ENCODE measurements at regions not wholly inside any gene's neighbourhood (a gene's known extent, or its start where the extent isn't known, plus 50 kb on each side); places are given as distances from the start of the nearest gene placed in this dataset.

- no peak for DNase-seq (ENCODE audit: low read depth)
- TF ChIP-seq, protein P1, sequence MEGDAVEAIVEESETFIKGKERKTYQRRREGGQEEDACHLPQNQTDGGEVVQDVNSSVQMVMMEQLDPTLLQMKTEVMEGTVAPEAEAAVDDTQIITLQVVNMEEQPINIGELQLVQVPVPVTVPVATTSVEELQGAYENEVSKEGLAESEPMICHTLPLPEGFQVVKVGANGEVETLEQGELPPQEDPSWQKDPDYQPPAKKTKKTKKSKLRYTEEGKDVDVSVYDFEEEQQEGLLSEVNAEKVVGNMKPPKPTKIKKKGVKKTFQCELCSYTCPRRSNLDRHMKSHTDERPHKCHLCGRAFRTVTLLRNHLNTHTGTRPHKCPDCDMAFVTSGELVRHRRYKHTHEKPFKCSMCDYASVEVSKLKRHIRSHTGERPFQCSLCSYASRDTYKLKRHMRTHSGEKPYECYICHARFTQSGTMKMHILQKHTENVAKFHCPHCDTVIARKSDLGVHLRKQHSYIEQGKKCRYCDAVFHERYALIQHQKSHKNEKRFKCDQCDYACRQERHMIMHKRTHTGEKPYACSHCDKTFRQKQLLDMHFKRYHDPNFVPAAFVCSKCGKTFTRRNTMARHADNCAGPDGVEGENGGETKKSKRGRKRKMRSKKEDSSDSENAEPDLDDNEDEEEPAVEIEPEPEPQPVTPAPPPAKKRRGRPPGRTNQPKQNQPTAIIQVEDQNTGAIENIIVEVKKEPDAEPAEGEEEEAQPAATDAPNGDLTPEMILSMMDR (IDR thresholded peaks at IDR 0.05; ENCODE audit: insufficient read depth, low read length, poor library complexity, severe bottlenecking) = no peak
- H3K36me3 ChIP-seq (ENCODE audit: control insufficient read depth, insufficient read depth, low read length) = no peaks in the 10 kb centered on the region
- H3K4me3 ChIP-seq (ENCODE audit: low read depth, low read length) = no peak overlapping the region
- no peaks in the 10 kb centered on the region for H3K27me3 ChIP-seq (ENCODE audit: control insufficient read depth, insufficient read depth, low read length)
Observed at GRCh38 chr18:14928396-14928795, 180.4 kb downstream of the ANKRD30B start.

DNA sequence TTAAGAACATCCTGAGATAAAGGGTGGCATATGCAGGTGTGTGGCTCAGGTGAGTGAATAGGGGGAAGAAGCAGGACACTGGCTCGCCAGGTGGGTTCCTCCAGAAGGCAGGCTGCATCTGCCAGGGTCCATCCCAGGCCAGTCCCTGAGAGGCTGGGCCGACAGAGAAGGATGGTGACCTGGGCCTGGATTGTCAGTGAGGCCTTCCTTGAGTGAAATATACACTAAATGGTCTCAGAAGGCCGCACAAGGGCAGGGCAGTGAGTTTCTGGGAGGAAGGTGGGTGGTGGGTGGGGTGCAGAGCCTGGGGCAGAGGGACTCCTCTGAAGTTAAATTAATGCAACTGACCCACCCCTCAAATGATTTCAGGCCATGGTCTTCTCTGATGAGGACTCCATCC, 182.1 kb downstream of the ANKRD30B start:
- Histone ChIP-seq H3K27me3 (ENCODE audit: control insufficient read depth, insufficient read depth, low read length) (no peaks in the 10 kb centered on the region), H3K4me3 (ENCODE audit: low read depth, low read length) (no peak overlapping the region), H3K36me3 (ENCODE audit: control insufficient read depth, insufficient read depth, low read length) (no peaks in the 10 kb centered on the region)
- DNase-seq (ENCODE audit: low read depth) = no peak
- TF ChIP-seq, protein P1 (IDR thresholded peaks at IDR 0.05; ENCODE audit: insufficient read depth, low read length, poor library complexity, severe bottlenecking) = no peak

GRCh38 chr18:14930576-14930975, 182.6 kb downstream of the ANKRD30B start:
- no peak for DNase-seq (ENCODE audit: low read depth)
- Histone ChIP-seq H3K4me3 (ENCODE audit: low read depth, low read length) (no peak overlapping the region), H3K36me3 (ENCODE audit: control insufficient read depth, insufficient read depth, low read length) (no peaks in the 10 kb centered on the region), H3K27me3 (ENCODE audit: control insufficient read depth, insufficient read depth, low read length) (no peaks in the 10 kb centered on the region)
- TF ChIP-seq, protein P1 (IDR thresholded peaks at IDR 0.05; ENCODE audit: insufficient read depth, low read length, poor library complexity, severe bottlenecking) = no peak

DNA sequence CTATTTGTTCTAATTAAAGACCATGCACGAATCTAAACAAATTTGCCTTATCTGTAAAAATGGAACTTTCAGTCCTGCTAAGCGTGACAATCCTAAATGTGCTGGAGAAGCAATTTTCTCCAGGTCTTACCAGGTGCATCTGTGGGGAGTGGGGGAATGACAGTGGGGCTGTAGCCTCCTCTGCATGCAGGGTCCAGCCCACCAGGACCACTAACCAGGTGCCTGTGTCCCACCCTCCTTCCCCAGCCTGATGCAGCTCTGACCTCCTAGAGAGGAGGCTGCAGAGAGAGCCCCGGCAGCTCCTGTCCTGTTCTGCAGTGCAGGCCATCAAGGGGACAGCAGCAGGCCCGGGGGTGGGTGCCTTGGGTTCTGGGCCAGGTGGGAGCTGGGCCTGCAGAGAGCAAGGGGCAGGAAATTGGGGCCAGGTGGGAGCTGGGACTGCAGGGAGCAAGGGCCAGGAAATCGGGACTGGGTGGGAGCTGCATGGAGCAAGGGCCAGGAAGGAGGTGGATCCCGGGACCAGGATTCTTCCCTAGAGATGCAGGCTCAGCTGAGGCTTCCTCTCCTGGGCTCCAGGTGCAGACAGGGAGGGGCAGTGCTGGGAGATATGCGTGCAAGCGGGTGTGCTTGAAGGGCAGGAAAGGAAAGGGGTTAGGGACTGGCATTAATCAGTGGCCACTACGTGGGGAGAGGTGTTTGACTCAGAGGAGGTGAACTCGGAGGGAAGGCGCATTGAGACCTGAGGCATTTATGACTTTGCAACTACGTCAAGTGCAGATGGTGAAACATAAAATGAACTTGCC, 185.3 kb downstream of the ANKRD30B start:
- Histone ChIP-seq H3K36me3 (ENCODE audit: control insufficient read depth, insufficient read depth, low read length) (no peaks in the 10 kb centered on the region), H3K27me3 (ENCODE audit: control insufficient read depth, insufficient read depth, low read length) (no peaks in the 10 kb centered on the region), H3K4me3 (ENCODE audit: low read depth, low read length) (no peak overlapping the region)
- TF ChIP-seq, protein P1 (IDR thresholded peaks at IDR 0.05; ENCODE audit: insufficient read depth, low read length, poor library complexity, severe bottlenecking) = no peak
- no peak for DNase-seq (ENCODE audit: low read depth)

- TF ChIP-seq, protein P1 (IDR thresholded peaks at IDR 0.05; ENCODE audit: insufficient read depth, low read length, poor library complexity, severe bottlenecking) = no peak
- Histone ChIP-seq H3K4me3 (ENCODE audit: low read depth, low read length) (no peak overlapping the region), H3K36me3 (ENCODE audit: control insufficient read depth, insufficient read depth, low read length) (no peaks in the 10 kb centered on the region), H3K27me3 (ENCODE audit: control insufficient read depth, insufficient read depth, low read length) (no peaks in the 10 kb centered on the region)
- DNase-seq (ENCODE audit: low read depth) = no peak
Observed at GRCh38 chr18:14933964-14934363, 186.0 kb downstream of the ANKRD30B start.

GRCh38 chr18:14935210-14935609, 187.2 kb downstream of the ANKRD30B start:
- Histone ChIP-seq H3K27me3 (ENCODE audit: control insufficient read depth, insufficient read depth, low read length) (no peaks in the 10 kb centered on the region), H3K36me3 (ENCODE audit: control insufficient read depth, insufficient read depth, low read length) (no peaks in the 10 kb centered on the region), H3K4me3 (ENCODE audit: low read depth, low read length) (no peak overlapping the region)
- TF ChIP-seq, protein P1 (IDR thresholded peaks at IDR 0.05; ENCODE audit: insufficient read depth, low read length, poor library complexity, severe bottlenecking) = no peak
- no peak for DNase-seq (ENCODE audit: low read depth)

All from kidney epithelial cell (primary cell).